SK-N-SH treated with all-trans-retinoic acid at 6 μM for 48 hours (cell line): ENCODE measurements at regions not wholly inside any gene's neighbourhood (a gene's known extent, or its start where the extent isn't known, plus 50 kb on each side); places are given as distances from the start of the nearest gene placed in this dataset.

Experiments
- ATAC-seq: fragments of 200-7000 bp; cut with Tn5 transposase; 3 replicates; pipeline ENCODE4 v1.9.1; 2020; ENCODE audit warnings: mild to moderate bottlenecking, moderate library complexity
- ARNTL ChIP-seq: fragments of 450-650 bp; formaldehyde crosslinking; IDR thresholded peaks from 2 replicates; pipeline ENCODE4 v1.5.0; 2020; ENCODE audit warnings: low read depth, mild to moderate bottlenecking, moderate library complexity, borderline replicate concordance
- CREB5 ChIP-seq: fragments of 250-450 bp; sonication (Bioruptor Pico); IDR thresholded peaks from 2 replicates; pipeline ENCODE4 v1.5.1; 2020; ENCODE audit warnings: low read depth, mild to moderate bottlenecking, moderate library complexity
- CSDC2 ChIP-seq: fragments of 250-450 bp; sonication (Bioruptor Pico); IDR thresholded peaks from 2 replicates; pipeline ENCODE4 v1.5.0; 2020; ENCODE audit warnings: mild to moderate bottlenecking, moderate library complexity
- CSRNP3 ChIP-seq: fragments of 250-450 bp; sonication (Bioruptor Pico); IDR thresholded peaks from 2 replicates; pipeline ENCODE4 v1.5.1; 2021; ENCODE audit warnings: mild to moderate bottlenecking, moderate library complexity
- ESRRG ChIP-seq: fragments of 250-450 bp; sonication (Bioruptor Pico); IDR thresholded peaks from 2 replicates; pipeline ENCODE4 v1.6.1; 2021; ENCODE audit warnings: mild to moderate bottlenecking
- GLIS3 ChIP-seq: fragments of 250-450 bp; sonication (Bioruptor Pico); IDR thresholded peaks from 2 replicates; pipeline ENCODE4 v1.5.0; 2020; ENCODE audit warnings: mild to moderate bottlenecking, moderate library complexity
- ISL1 ChIP-seq: fragments of 250-450 bp; sonication (Bioruptor Pico); IDR thresholded peaks from 2 replicates; pipeline ENCODE4 v2.1.2; 2022; ENCODE audit warnings: mild to moderate bottlenecking, moderate library complexity
- PATZ1 ChIP-seq: fragments of 250-450 bp; sonication (Bioruptor Pico); IDR thresholded peaks from 2 replicates; pipeline ENCODE4 v1.8.0; 2020; ENCODE audit warnings: mild to moderate bottlenecking, moderate library complexity, borderline replicate concordance
- POU6F1 ChIP-seq: fragments of 250-450 bp; sonication (Bioruptor Pico); IDR thresholded peaks from 2 replicates; pipeline ENCODE4 v1.8.0; 2021; ENCODE audit warnings: low read depth, mild to moderate bottlenecking, moderate library complexity, borderline replicate concordance
- RARB ChIP-seq: fragments of 250-450 bp; sonication (Bioruptor Pico); IDR thresholded peaks from 2 replicates; pipeline ENCODE4 v1.8.0; 2021; ENCODE audit warnings: mild to moderate bottlenecking, moderate library complexity
- SNAI2 ChIP-seq: fragments of 250-450 bp; sonication (Bioruptor Pico); IDR thresholded peaks from 2 replicates; pipeline ENCODE4 v1.5.0; 2020; ENCODE audit warnings: mild to moderate bottlenecking, moderate library complexity
- TCF4 ChIP-seq: fragments of 250-450 bp; sonication (Bioruptor Pico); IDR thresholded peaks from 2 replicates; pipeline ENCODE4 v1.8.0; 2021; ENCODE audit warnings: mild to moderate bottlenecking, moderate library complexity, borderline replicate concordance
- TOX ChIP-seq: fragments of 250-450 bp; sonication (Bioruptor Pico); IDR thresholded peaks from 2 replicates; pipeline ENCODE4 v1.8.0; 2021; ENCODE audit warnings: mild to moderate bottlenecking, moderate library complexity, borderline replicate concordance
- TSHZ2 ChIP-seq: fragments of 250-450 bp; sonication (Bioruptor Pico); IDR thresholded peaks from 2 replicates; pipeline ENCODE4 v1.5.0; 2020; ENCODE audit warnings: mild to moderate bottlenecking, moderate library complexity
- ZC3H10 ChIP-seq: fragments of 250-450 bp; sonication (Bioruptor Pico); IDR thresholded peaks from 2 replicates; pipeline ENCODE4 v1.5.1; 2021; ENCODE audit warnings: mild to moderate bottlenecking, moderate library complexity
- ZFP30 ChIP-seq: fragments of 450-650 bp; formaldehyde crosslinking; IDR thresholded peaks from 2 replicates; pipeline ENCODE4 v1.5.0; 2022; ENCODE audit warnings: mild to moderate bottlenecking, moderate library complexity
- ZNF565 ChIP-seq: fragments of 450-650 bp; formaldehyde crosslinking; conservative IDR thresholded peaks from 2 replicates; pipeline ENCODE4 v1.5.0; 2020; ENCODE audit warnings: low read depth, mild to moderate bottlenecking, moderate library complexity
- ZNF70 ChIP-seq: fragments of 450-650 bp; formaldehyde crosslinking; IDR thresholded peaks from 2 replicates; pipeline ENCODE4 v1.5.0; 2020; ENCODE audit warnings: mild to moderate bottlenecking, moderate library complexity
- ZNF8 ChIP-seq: fragments of 450-650 bp; formaldehyde crosslinking; IDR thresholded peaks from 2 replicates; pipeline ENCODE4 v1.5.0; 2020; ENCODE audit warnings: mild to moderate bottlenecking, moderate library complexity

GRCh38 chr9:1284727-1285126, 234.6 kb downstream of the DMRT2 start (continued):
- TF ChIP-seq ISL1 (CRISPR knock-in tag): no peak
- TF ChIP-seq CREB5 (CRISPR knock-in tag): no peak
- no peak for TF ChIP-seq ARNTL
- no peak for TF ChIP-seq CSDC2 (CRISPR knock-in tag)

GRCh38 chr9:1285526-1285925, 235.4 kb downstream of the DMRT2 start:
- no peak for ATAC-seq
- TF ChIP-seq TOX (no peak), TSHZ2 (CRISPR knock-in tag) (no peak), ZNF70 (CRISPR knock-in tag) (no peak), ZNF565 (CRISPR knock-in tag) (no peak), SNAI2 (CRISPR knock-in tag) (no peak), RARB (CRISPR knock-in tag) (no peak), CSDC2 (CRISPR knock-in tag) (no peak), GLIS3 (CRISPR knock-in tag) (no peak), ZNF8 (CRISPR knock-in tag) (no peak), POU6F1 (CRISPR knock-in tag) (no peak), ZFP30 (CRISPR knock-in tag) (no peak), ARNTL (no peak), CSRNP3 (CRISPR knock-in tag) (no peak), ESRRG (CRISPR knock-in tag) (no peak), PATZ1 (CRISPR knock-in tag) (no peak), TCF4 (no peak), ZC3H10 (CRISPR knock-in tag) (no peak), CREB5 (CRISPR knock-in tag) (no peak)

- TF ChIP-seq ZFP30 (CRISPR knock-in tag) (no peak), ZNF8 (CRISPR knock-in tag) (no peak), SNAI2 (CRISPR knock-in tag) (no peak), RARB (CRISPR knock-in tag) (no peak)
- ATAC-seq: no peak
Measured at GRCh38 chr9:1292384-1292783, 242.2 kb downstream of the DMRT2 start.
